ENCODE measurements at regions not wholly inside any gene's neighbourhood (a gene's known extent, or its start where the extent isn't known, plus 50 kb on each side); places are given as distances from the start of the nearest gene placed in this dataset.

- DNase-seq (ENCODE audit: low read depth), result no peak
Observed at GRCh38 chr11:134625151-134625550, 213.1 kb upstream of the B3GAT1 start.

GRCh38 chr11:134624166-134624920 is 212.3 kb upstream of the B3GAT1 start:
- no peak for DNase-seq (ENCODE audit: low read depth)

GRCh38 chr11:134623711-134624110 is 211.7 kb upstream of the B3GAT1 start:
- DNase-seq (ENCODE audit: low read depth), result no peak

- DNase-seq (ENCODE audit: low read depth), result no peak
Observed at GRCh38 chr11:134622458-134622857, 210.4 kb upstream of the B3GAT1 start.

DNA sequence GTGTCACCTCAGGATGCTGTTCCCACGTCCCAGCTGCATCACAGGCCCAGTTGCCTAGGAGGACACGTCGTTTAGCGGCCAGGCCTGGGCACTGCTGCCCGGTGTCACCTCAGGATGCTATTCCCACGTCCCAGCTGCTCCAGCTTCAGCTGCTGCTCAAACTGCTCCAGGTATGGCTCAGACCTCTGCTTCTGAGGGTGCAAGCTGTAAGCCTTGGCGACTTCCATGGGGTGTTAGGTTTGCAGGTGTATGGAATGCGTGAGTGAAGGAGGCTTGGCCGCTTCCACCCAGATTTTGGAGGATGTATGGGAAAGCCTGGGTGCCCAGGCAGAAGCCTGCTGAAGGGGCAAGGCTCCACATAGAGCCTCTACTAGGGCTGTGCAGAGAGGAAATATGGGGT is 205.3 kb upstream of the B3GAT1 start:
- no peak for DNase-seq (ENCODE audit: low read depth)

- DNase-seq (ENCODE audit: low read depth), result no peak
Observed at GRCh38 chr11:134616038-134616437, 204.0 kb upstream of the B3GAT1 start.

- DNase-seq (ENCODE audit: low read depth), result no peak
Observed at GRCh38 chr11:134615041-134615615, 203.1 kb upstream of the B3GAT1 start.

GRCh38 chr11:134614141-134614540 is 202.1 kb upstream of the B3GAT1 start:
- no peak for DNase-seq (ENCODE audit: low read depth)

GRCh38 chr11:134613646-134614045 is 201.6 kb upstream of the B3GAT1 start:
- DNase-seq (ENCODE audit: low read depth), result no peak

GRCh38 chr11:134612140-134613030 is 200.3 kb upstream of the B3GAT1 start:
- DNase-seq (ENCODE audit: low read depth), result no peak

DNA sequence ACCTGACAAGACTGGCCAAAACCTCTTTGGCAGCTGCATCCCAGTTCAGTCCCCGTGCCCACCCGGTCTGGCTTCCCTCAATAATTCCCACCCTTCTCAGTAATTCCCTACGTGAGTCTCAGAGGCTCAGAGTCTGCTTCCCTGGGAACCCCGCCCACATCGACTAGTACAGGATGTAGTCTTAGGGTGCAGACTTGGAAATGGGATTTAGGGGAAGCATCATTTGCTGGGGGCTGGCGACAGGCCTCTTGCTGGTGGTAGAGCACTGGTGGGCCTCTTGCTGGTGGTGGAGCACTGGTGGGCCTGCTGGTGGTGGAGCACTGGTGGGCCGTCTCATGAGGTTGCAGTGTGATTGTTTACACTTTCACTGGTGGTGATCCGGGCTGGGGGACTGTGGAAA is 199.5 kb upstream of the B3GAT1 start:
- no peak for DNase-seq (ENCODE audit: low read depth)

DNA sequence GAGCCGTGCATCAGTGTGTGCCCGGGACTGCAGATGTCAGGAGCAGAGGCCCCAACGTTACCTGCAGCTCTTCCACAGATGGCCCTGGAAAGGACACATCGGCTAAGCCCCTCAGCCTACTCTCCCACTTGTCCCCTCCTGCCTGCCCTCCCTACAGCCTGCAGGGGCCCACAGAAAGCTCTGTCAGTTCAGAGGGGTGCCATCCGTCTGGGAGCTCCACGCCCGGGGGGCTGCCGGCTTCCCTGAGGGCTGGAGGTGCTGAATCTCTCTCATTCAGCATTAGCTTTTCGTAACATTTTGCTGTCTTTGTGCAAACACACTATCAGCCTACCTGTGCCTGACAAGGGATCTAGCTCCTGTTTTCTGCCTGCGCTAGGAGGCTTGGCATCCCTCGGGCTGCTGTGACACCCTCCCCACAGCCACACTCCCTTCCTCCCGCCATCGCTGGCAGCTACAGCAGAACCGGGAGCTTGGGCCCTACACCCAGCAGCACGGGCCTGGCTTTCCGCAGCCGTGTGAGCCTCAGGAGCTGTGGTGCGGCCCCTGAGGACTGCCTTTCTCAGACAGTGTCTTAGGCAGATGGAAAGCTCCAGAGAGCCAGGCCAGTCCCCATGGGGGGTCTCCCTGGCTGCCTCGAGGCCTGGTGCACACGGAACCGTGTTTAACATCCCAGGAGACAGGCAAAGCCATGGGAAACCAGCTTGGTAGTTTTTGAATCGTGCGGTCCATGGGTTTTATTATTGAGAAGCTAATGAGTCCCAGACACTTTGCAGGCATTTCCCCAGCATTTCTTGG is 198.3 kb upstream of the B3GAT1 start:
- no peak for DNase-seq (ENCODE audit: low read depth)

GRCh38 chr11:134609361-134610115 is 197.5 kb upstream of the B3GAT1 start:
- DNase-seq (ENCODE audit: low read depth), result no peak

GRCh38 chr11:134607963-134608750 is 196.1 kb upstream of the B3GAT1 start:
- no peak for DNase-seq (ENCODE audit: low read depth)

DNA sequence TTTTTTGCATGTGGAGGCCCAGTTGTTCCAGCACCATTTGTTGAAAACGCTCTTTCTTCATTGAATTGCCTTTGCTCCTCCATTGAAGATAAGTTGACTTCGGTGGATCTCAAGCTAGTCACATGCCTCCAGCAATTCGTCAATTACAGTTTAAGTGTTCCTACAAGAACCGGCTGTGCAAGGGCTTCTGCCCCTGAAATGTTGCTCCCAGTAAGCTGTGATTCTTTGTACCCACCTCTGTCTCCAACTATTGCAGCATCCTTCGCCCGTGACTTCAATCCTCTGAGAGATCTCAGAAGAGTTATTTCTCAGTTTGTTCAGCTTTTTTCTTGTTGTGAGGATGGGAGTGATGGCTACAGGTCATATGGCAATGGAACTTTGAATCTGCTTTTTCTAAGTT is 194.2 kb upstream of the B3GAT1 start:
- DNase-seq (ENCODE audit: low read depth), result no peak

DNA sequence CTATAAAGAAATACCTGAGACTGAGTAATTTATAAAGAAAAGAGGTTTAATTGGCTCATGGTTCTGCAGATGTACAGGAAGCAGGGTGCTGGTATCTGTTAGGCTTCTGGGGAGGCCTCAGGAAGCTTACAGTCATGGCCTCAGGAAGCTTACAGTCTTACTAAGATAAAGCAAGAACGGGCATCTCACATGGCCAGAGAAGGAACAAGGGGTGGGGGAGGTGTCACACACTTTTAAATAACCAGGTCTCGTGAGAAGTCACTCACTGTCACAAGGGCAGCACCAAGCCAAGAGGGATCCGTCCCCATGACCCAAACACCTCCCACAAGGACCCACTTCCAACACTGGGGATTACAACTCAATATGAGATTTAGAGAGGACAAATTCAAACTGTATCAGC is 192.8 kb upstream of the B3GAT1 start:
- no peak for DNase-seq (ENCODE audit: low read depth)

DNA sequence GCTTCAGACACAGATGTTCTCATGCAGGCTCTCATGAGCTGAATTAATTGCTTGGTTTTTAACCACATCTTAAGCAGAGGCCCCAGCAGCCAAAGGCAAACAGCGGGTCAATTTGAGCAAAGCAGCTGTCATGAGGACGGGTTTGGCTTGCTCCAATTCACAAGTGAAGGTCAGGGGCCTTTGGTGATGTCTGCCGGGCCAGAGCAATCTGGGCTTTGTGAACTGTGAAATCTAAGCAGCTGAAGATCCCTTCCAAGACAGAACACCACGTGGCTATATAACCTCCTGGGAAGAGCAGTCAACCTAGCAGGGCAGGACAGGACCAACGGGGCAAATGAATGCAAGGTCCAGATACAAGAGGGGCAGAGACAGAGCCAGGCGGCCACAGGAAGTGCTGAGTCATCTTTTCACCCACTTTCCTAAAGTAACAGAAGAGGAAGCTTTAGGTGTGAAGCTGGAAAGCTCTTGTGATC is 187.3 kb upstream of the B3GAT1 start:
- DNase-seq (ENCODE audit: low read depth), result no peak

DNA sequence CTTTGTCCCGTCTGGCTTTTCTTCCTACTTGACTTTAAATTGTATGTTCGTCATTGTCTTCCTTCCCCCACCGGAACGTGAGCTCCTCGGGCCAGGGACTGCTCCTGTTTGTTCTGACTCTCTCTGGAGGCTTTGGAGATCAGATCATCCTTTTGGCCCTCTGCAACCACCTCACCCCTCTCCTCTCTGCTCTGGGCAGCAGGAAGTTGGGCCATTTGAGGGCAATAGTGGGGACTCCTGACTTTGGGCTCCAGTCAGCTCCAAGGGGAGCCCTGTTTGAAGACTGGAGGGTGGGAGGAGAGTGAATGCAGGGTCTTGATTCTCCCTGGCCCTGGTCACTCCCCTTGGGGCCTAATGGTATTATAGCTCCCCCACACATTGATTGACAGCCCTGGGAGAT is 186.3 kb upstream of the B3GAT1 start:
- DNase-seq (ENCODE audit: low read depth), result no peak

DNA sequence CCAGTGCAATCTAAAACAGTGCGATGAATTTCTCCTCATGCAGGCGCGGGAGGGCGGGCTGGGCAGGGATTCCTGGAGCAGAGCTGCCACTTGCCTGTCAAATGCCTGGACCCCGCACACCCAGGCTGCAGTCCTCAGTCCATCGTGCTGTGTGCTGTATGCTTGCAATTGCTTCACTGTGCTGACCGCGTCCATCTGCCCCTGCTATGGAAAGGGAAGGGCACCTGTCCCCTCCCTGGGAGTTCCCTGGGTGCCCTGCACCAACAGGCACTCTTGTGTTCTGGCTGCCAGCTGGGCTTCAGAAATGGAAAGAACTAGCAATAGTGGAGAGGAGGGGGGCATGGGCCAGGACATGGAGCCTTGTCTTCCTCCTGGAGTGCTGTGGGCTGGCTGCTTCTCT is 185.4 kb upstream of the B3GAT1 start:
- no peak for DNase-seq (ENCODE audit: low read depth)

GRCh38 chr11:134596404-134596803 is 184.4 kb upstream of the B3GAT1 start:
- DNase-seq (ENCODE audit: low read depth), result no peak
